MCF 10A (cell line): ENCODE measurements at regions not wholly inside any gene's neighbourhood (a gene's known extent, or its start where the extent isn't known, plus 50 kb on each side); places are given as distances from the start of the nearest gene placed in this dataset.

Experiments used
- BruUV-seq: library from RNA; stranded (reverse); fragments of 400-500 nt; replicated peaks from 2 replicates; lab custom pipeline; 2021; lab: Mats Ljungman, UMichigan
- CTCF ChIA-PET: fragments of 300-600 bp; sonication (Branson Sonifier 250); formaldehyde crosslinking; extraction: SDS; loops from one replicate; lab custom pipeline; 2021; ENCODE audit warnings: antibody characterized with exemption, inconsistent platforms; lab: Yijun Ruan, JAX
- POLR2A ChIA-PET: fragments of 300-600, 350-650 bp; sonication (Branson Sonifier 250); formaldehyde crosslinking; extraction: SDS; loops from one replicate; lab custom pipeline; 2020; ENCODE audit warnings: antibody characterized with exemption, inconsistent platforms; lab: Yijun Ruan, JAX
- DNase-seq: peaks from one replicate; pipeline ENCODE4 v3.0.0-alpha.2; 2018; ENCODE audit not compliant: unreplicated experiment
- H3K27ac Mint-ChIP-seq: one replicate; pipeline ENCODE4 v1.8.0; 2022; ENCODE audit warnings: mild to moderate bottlenecking, low read depth, mixed read lengths; ENCODE audit not compliant: unreplicated experiment
- H3K27me3 Mint-ChIP-seq: one replicate; pipeline ENCODE4 v1.8.0; 2022; ENCODE audit warnings: mixed read lengths; ENCODE audit not compliant: insufficient read depth, unreplicated experiment
- H3K36me3 Mint-ChIP-seq: one replicate; pipeline ENCODE4 v1.8.0; 2022; ENCODE audit warnings: mild to moderate bottlenecking, moderate library complexity, mixed read lengths; ENCODE audit not compliant: insufficient read depth, unreplicated experiment
- H3K4me1 Mint-ChIP-seq: one replicate; pipeline ENCODE4 v1.8.0; 2022; ENCODE audit warnings: mixed read lengths; ENCODE audit not compliant: insufficient read depth, unreplicated experiment
- H3K4me3 Mint-ChIP-seq: one replicate; pipeline ENCODE4 v1.8.0; 2022; ENCODE audit warnings: mild to moderate bottlenecking, moderate library complexity, mixed read lengths; ENCODE audit not compliant: unreplicated experiment
- H3K9me3 Mint-ChIP-seq: one replicate; pipeline ENCODE4 v1.8.0; 2022; ENCODE audit warnings: mixed read lengths; ENCODE audit not compliant: unreplicated experiment
- intact Hi-C: fragments of 100-400 bp; cut with micrococcal nuclease; formaldehyde crosslinking; loops from 2 replicates; pipeline ENCODE4 v1.14.1; 2022
- TF ChIP-seq, protein P1 (sequence below): fragments of 200-600 bp; IDR thresholded peaks from one replicate; pipeline ENCODE4 v1.8.0; 2022; ENCODE audit warnings: antibody characterized with exemption, mild to moderate bottlenecking; ENCODE audit not compliant: unreplicated experiment

GRCh38 chr17:79188685-79189084 lies 114.1 kb downstream of the ENGASE start:
- no peak overlapping the region for H3K27ac Mint-ChIP-seq

GRCh38 chr17:79188048-79188447 lies 113.4 kb downstream of the ENGASE start:
- no peak overlapping the region for H3K27ac Mint-ChIP-seq

More at GRCh38 chr17:79188685-79189084, 114.1 kb downstream of the ENGASE start:
- Mint-ChIP-seq H3K4me1 (no peaks in the 10 kb centered on the region), H3K27me3 (peaks cover 87% of the 10 kb centered on the region), H3K4me3 (no peak overlapping the region), H3K36me3 (peaks cover 6% of the 10 kb centered on the region), H3K9me3 (no peaks in the 10 kb centered on the region)
- intact Hi-C loops: loop anchor here (1.0 to 2.0 kb wide), 3 partner anchors 102 to 205 kb away; no protein-coding TSS in a partner anchor
- TF ChIP-seq, protein P1, sequence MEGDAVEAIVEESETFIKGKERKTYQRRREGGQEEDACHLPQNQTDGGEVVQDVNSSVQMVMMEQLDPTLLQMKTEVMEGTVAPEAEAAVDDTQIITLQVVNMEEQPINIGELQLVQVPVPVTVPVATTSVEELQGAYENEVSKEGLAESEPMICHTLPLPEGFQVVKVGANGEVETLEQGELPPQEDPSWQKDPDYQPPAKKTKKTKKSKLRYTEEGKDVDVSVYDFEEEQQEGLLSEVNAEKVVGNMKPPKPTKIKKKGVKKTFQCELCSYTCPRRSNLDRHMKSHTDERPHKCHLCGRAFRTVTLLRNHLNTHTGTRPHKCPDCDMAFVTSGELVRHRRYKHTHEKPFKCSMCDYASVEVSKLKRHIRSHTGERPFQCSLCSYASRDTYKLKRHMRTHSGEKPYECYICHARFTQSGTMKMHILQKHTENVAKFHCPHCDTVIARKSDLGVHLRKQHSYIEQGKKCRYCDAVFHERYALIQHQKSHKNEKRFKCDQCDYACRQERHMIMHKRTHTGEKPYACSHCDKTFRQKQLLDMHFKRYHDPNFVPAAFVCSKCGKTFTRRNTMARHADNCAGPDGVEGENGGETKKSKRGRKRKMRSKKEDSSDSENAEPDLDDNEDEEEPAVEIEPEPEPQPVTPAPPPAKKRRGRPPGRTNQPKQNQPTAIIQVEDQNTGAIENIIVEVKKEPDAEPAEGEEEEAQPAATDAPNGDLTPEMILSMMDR: no peak
- DNase-seq: no peak
- no TSS peak for BruUV-seq
- POLR2A ChIA-PET: interaction anchor here (1.1 to 1.7 kb wide), 2 partner anchors 40 to 203 kb away, joined by 3 to 8 read pairs; no protein-coding TSS in a partner anchor
- CTCF ChIA-PET: interaction anchor here (0.6 to 9.2 kb wide), 8 partner anchors 95 to 311 kb away, joined by 3 to 212 read pairs (median 4); no protein-coding TSS in a partner anchor

DNA sequence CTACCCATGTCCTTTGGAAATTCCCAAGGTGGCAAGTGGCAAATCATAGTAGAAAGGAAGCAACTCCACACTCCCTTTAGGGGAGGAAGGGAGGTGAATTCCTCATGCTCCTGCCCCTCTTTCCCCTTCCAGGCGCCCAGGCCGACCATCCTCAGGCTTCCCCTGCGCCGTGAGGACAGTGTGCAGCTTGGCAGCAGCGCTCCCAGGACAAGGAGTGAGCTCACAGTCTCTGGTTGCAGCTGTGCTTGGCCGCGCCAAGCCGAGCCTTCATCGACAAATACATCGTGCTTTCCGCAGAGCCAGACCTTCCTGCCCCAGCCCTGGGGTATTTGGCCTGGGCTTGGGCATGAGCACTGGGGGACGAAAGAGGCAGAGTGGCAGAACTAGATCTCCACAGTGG lies 112.6 kb downstream of the ENGASE start:
- POLR2A ChIA-PET: interaction anchor here (0.9 kb wide), 1 partner anchor 206 kb away, joined by 3 read pairs; no protein-coding TSS in a partner anchor
- Mint-ChIP-seq H3K9me3 (no peaks in the 10 kb centered on the region), H3K27ac (no peak overlapping the region), H3K4me1 (no peaks in the 10 kb centered on the region), H3K36me3 (peaks cover 6% of the 10 kb centered on the region), H3K27me3 (peaks cover 86% of the 10 kb centered on the region), H3K4me3 (no peak overlapping the region)
- BruUV-seq: no TSS peak
- intact Hi-C loops: no loop called here
- no peak for DNase-seq
- TF ChIP-seq, protein P1: no peak
- CTCF ChIA-PET: interaction anchor here (0.7 to 9.2 kb wide), 7 partner anchors 34 to 312 kb away, joined by 3 to 212 read pairs (median 3); no protein-coding TSS in a partner anchor

More at GRCh38 chr17:79188048-79188447, 113.4 kb downstream of the ENGASE start:
- Mint-ChIP-seq H3K36me3 (peaks cover 6% of the 10 kb centered on the region), H3K4me3 (no peak overlapping the region), H3K4me1 (no peaks in the 10 kb centered on the region), H3K27me3 (peaks cover 91% of the 10 kb centered on the region), H3K9me3 (no peaks in the 10 kb centered on the region)
- POLR2A ChIA-PET: interaction anchor here (0.9 to 1.1 kb wide), 3 partner anchors 41 to 205 kb away, joined by 3 to 5 read pairs (median 3); no protein-coding TSS in a partner anchor
- TF ChIP-seq, protein P1: peak; percentile 82
- no TSS peak for BruUV-seq
- CTCF ChIA-PET: interaction anchor here (0.7 to 9.2 kb wide), 6 partner anchors 95 to 313 kb away, joined by 3 to 212 read pairs (median 6); no protein-coding TSS in a partner anchor
- peak; percentile 20 for DNase-seq
- intact Hi-C loops: loop anchor here (1.0 to 2.0 kb wide), 3 partner anchors 101 to 205 kb away; no protein-coding TSS in a partner anchor

- H3K4me1 Mint-ChIP-seq: no peaks in the 10 kb centered on the region
- no peak overlapping the region for H3K4me3 Mint-ChIP-seq
- ChIA-PET CTCF (interaction anchor here (0.6 to 9.2 kb wide), 9 partner anchors 33 to 1095 kb away, joined by 3 to 212 read pairs (median 3); no protein-coding TSS in a partner anchor), POLR2A (no interaction called here)
- no TSS peak for BruUV-seq
- DNase-seq: no peak
- H3K9me3 Mint-ChIP-seq: no peaks in the 10 kb centered on the region
- intact Hi-C loops: no loop called here
- H3K27ac Mint-ChIP-seq: no peak overlapping the region
- H3K27me3 Mint-ChIP-seq: peaks cover 78% of the 10 kb centered on the region
- peaks cover 6% of the 10 kb centered on the region for H3K36me3 Mint-ChIP-seq
- TF ChIP-seq, protein P1: no peak
These were observed 111.8 kb downstream of the ENGASE start for GRCh38 chr17:79186406-79186805.
